HCT116 (cell line): ENCODE measurements at regions not wholly inside any gene's neighbourhood (a gene's known extent, or its start where the extent isn't known, plus 50 kb on each side); places are given as distances from the start of the nearest gene placed in this dataset.

Experiments used
- ATAC-seq: fragments of 200-7000 bp; cut with Tn5 transposase; 2 replicates; pipeline ENCODE4 v1.9.1; 2020; ENCODE audit warnings: mild to moderate bottlenecking, moderate library complexity
- BruUV-seq: library from RNA; stranded (reverse); fragments of 400-500 nt; replicated peaks from 2 replicates; lab custom pipeline; 2021; lab: Mats Ljungman, UMichigan
- CTCF ChIA-PET: fragments of 300-600 bp; sonication (Branson Sonifier 250); formaldehyde crosslinking; loops from one replicate; lab custom pipeline; 2021; ENCODE audit warnings: antibody characterized with exemption; lab: Charles Lee
- POLR2A ChIA-PET: fragments of 300-600, 350-600 bp; sonication (Branson Sonifier 250); formaldehyde crosslinking; loops from one replicate; lab custom pipeline; 2021; ENCODE audit warnings: antibody characterized with exemption; lab: Charles Lee
- RAD21 ChIA-PET, 2 experiments: fragments of 300-600 bp; sonication (Branson Sonifier 250); formaldehyde crosslinking; loops; one replicate each; lab custom pipeline; 2023; ENCODE audit warnings: low total read pairs in 2 of 2; ENCODE audit not compliant: uncharacterized antibody in 2 of 2, unreplicated experiment in 2 of 2, low non-redundant PET in 1 of 2; lab: Charles Lee
- DNase-seq: peaks from one replicate; pipeline ENCODE4 v3.0.0-alpha.2; 2010; ENCODE audit warnings: low read depth, low spot score
- H2AFZ ChIP-seq: fragments of 200-600 bp; shearing (Covaris generic), sonication (generic); 2 replicates; pipeline ENCODE4 v1.6.1; 2017; ENCODE audit warnings: low read depth, mixed run types, mixed read lengths, antibody characterized with exemption, low read length; ENCODE audit not compliant: poor library complexity, severe bottlenecking
- H3K27ac ChIP-seq: 2 replicates; pipeline ENCODE4 v1.5.1; 2012; ENCODE audit warnings: low read depth, low read length
- H3K27me3 ChIP-seq: fragments of 200-600 bp; sonication (generic); 2 replicates; pipeline ENCODE4 v1.6.1; 2016; ENCODE audit warnings: mixed run types, low read length, mixed read lengths; ENCODE audit not compliant: insufficient read depth
- H3K36me3 ChIP-seq, 2 experiments: fragments of 200-500 bp in 1 of 2; fragments of 200-600 bp in 1 of 2; sonication (Bioruptor generic) in 1 of 2; sonication (generic) in 1 of 2; 2 replicates each; pipeline versions ENCODE4 v1.5.1 to v1.6.1; 2014 to 2016; ENCODE audit warnings: low read length in 2 of 2, inconsistent platforms in 1 of 2, mixed read lengths in 1 of 2, mixed run types in 1 of 2; ENCODE audit not compliant: insufficient read depth in 2 of 2, control insufficient read depth in 1 of 2
- H3K4me1 ChIP-seq, 2 experiments: fragments of 200-600 bp in 1 of 2; sonication (generic) in 1 of 2; 2 replicates each; pipeline versions ENCODE4 v1.5.1 to v1.6.1; 2012 to 2017; ENCODE audit warnings: low read length in 2 of 2, inconsistent platforms in 1 of 2, mild to moderate bottlenecking in 1 of 2, mixed read lengths in 1 of 2, mixed run types in 1 of 2, moderate library complexity in 1 of 2; ENCODE audit not compliant: insufficient read depth in 2 of 2, control insufficient read depth in 1 of 2
- H3K4me2 ChIP-seq: fragments of 200-600 bp; sonication (generic); 2 replicates; pipeline ENCODE4 v1.6.1; 2017; ENCODE audit warnings: mixed run types, low read length, mixed read lengths
- H3K4me3 ChIP-seq, 2 experiments: fragments of 200-600 bp in 1 of 2; sonication (generic) in 1 of 2; replicated peaks in 1 of 2; 2 replicates each; pipeline ENCODE4 v1.5.1; 2011 to 2016; ENCODE audit warnings: low read length in 2 of 2, control low read depth in 1 of 2, low read depth in 1 of 2, mild to moderate bottlenecking in 1 of 2, mixed read lengths in 1 of 2, mixed run types in 1 of 2
- H3K79me2 ChIP-seq: fragments of 200-600 bp; sonication (generic); 2 replicates; pipeline ENCODE4 v1.6.1; 2017; ENCODE audit warnings: mild to moderate bottlenecking, mixed run types, low read length, moderate library complexity, mixed read lengths; ENCODE audit not compliant: insufficient read depth
- H3K9ac ChIP-seq: fragments of 200-600 bp; sonication (generic); 2 replicates; pipeline ENCODE4 v1.6.1; 2016; ENCODE audit warnings: low read length, mixed read lengths
- H3K9me2 ChIP-seq: fragments of 200-600 bp; sonication (generic), shearing (Covaris generic); 2 replicates; pipeline ENCODE4 v1.6.1; 2017; ENCODE audit warnings: mixed run types, mild to moderate bottlenecking, moderate library complexity; ENCODE audit not compliant: insufficient read depth
- H3K9me3 ChIP-seq, 2 experiments: fragments of 200-500 bp in 1 of 2; fragments of 200-600 bp in 1 of 2; sonication (Bioruptor generic) in 1 of 2; sonication (generic) in 1 of 2; 2 replicates each; pipeline ENCODE4 v1.6.1; 2014 to 2017; ENCODE audit warnings: low read length in 2 of 2, mixed read lengths in 2 of 2, inconsistent platforms in 1 of 2, low read depth in 1 of 2, mild to moderate bottlenecking in 1 of 2, mixed run types in 1 of 2, moderate library complexity in 1 of 2; ENCODE audit not compliant: control insufficient read depth in 1 of 2, insufficient read depth in 1 of 2
- H4K20me1 ChIP-seq: fragments of 200-600 bp; sonication (generic), shearing (Covaris generic); 2 replicates; pipeline ENCODE4 v1.6.1; 2017; ENCODE audit warnings: mixed run types, mild to moderate bottlenecking, moderate library complexity; ENCODE audit not compliant: insufficient read depth
- CBX3 ChIP-seq: IDR thresholded peaks from 2 replicates; pipeline ENCODE4 v1.6.1; 2012; ENCODE audit warnings: low read depth
- EZH2 ChIP-seq: fragments of 200-600 bp; sonication (generic); IDR thresholded peaks from 2 replicates; pipeline ENCODE4 v1.6.1; 2017; ENCODE audit warnings: antibody characterized with exemption, mixed run types
- FOSL1 ChIP-seq: IDR thresholded peaks from 2 replicates; pipeline ENCODE4 v1.6.1; 2012; ENCODE audit warnings: low read depth
- JUND ChIP-seq: IDR thresholded peaks from 2 replicates; pipeline ENCODE4 v1.6.1; 2012
- MAX ChIP-seq: IDR thresholded peaks from 2 replicates; pipeline ENCODE4 v1.6.1; 2012
- REST ChIP-seq: IDR thresholded peaks from 2 replicates; pipeline ENCODE4 v1.6.1; 2012; ENCODE audit warnings: low read depth
- SIN3A ChIP-seq: IDR thresholded peaks from 2 replicates; pipeline ENCODE4 v1.6.1; 2012; ENCODE audit warnings: low read depth
- ZBTB33 ChIP-seq: IDR thresholded peaks from 2 replicates; pipeline ENCODE4 v1.6.1; 2011; ENCODE audit warnings: mild to moderate bottlenecking, low read length, moderate library complexity; ENCODE audit not compliant: insufficient replicate concordance; ENCODE audit errors: extremely low read depth
- intact Hi-C: fragments of 100-400 bp; cut with micrococcal nuclease; formaldehyde crosslinking; loops from 2 replicates; pipeline ENCODE4 v1.10.0; 2022

GRCh38 chr1:208850442-208850841, 606.3 kb upstream of the PLXNA2 start:
- RAD21 ChIA-PET: no interaction called here
- ATAC-seq: no peak
- no peaks in the 10 kb centered on the region for H3K36me3 ChIP-seq
- POLR2A ChIA-PET: no interaction called here
- no peak overlapping the region for H2AFZ ChIP-seq
- H4K20me1 ChIP-seq: no peaks in the 10 kb centered on the region
- no TSS peak for BruUV-seq
- CTCF ChIA-PET: no interaction called here
- H3K27me3 ChIP-seq: no peaks in the 10 kb centered on the region
- intact Hi-C loops: no loop called here
- H3K79me2 ChIP-seq: no peaks in the 10 kb centered on the region
- H3K4me3 ChIP-seq: no peak overlapping the region
- H3K27ac ChIP-seq: no peak overlapping the region
- H3K9me3 ChIP-seq: no peaks in the 10 kb centered on the region
- H3K9ac ChIP-seq: no peak overlapping the region
- H3K9me2 ChIP-seq: no peaks in the 10 kb centered on the region
- H3K4me1 ChIP-seq: no peaks in the 10 kb centered on the region
- no peak overlapping the region for H3K4me2 ChIP-seq
- DNase-seq: no peak
- TF ChIP-seq JUND (no peak), ZBTB33 (no peak), SIN3A (no peak), EZH2 (no peak), CBX3 (no peak), MAX (no peak), REST (no peak), FOSL1 (no peak)
